EL (cell line): ENCODE measurements at regions not wholly inside any gene's neighbourhood (a gene's known extent, or its start where the extent isn't known, plus 50 kb on each side); places are given as distances from the start of the nearest gene placed in this dataset.
"Not testable (repeated sequence)": the region's sequence is repeated elsewhere in the genome, so short reads cannot be mapped to it uniquely, and the experiment has no call there.

ENCODE experiments used
- DNase-seq: peaks from one replicate; pipeline ENCODE4 v3.0.0-alpha.2; 2016

DNA sequence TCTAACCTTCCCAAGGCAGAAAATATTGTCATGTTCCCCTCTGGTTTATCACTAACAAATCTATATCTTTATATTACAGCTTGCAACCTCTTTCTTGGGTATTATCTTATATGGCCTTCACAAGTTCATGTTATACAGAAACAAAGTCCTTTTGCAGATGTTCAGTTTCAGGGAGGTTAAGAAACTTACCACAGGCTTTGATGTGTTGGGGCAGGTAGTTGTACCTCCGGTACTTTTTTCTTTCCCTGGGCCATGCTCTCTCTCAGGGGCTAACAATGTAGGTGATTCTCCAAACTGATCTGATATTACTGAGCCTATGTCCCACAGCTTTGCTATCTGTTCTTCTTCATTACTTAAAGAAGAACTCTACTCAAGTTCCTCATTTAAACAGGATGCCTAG lies 548.9 kb upstream of the SYT4 start:
- no peak for DNase-seq

DNA sequence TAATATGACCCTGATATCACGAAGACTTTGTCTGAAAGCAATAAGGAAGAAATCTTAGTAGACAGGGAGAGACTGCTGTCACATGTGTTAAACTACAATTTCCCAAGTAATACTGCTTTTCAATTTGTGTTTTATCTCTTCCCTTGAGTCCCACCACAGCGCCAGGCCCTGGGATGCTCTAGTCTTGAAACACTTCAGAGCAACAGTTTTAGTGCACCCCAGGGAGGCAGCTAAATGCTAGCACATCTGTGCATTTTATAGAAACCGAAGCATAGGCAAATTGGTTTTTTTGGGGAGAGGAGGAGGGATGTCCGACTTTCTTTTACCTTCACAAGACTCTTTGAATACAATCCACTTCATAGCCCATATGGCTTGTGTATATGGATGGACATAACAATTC lies 550.0 kb upstream of the SYT4 start:
- DNase-seq = no peak

DNA sequence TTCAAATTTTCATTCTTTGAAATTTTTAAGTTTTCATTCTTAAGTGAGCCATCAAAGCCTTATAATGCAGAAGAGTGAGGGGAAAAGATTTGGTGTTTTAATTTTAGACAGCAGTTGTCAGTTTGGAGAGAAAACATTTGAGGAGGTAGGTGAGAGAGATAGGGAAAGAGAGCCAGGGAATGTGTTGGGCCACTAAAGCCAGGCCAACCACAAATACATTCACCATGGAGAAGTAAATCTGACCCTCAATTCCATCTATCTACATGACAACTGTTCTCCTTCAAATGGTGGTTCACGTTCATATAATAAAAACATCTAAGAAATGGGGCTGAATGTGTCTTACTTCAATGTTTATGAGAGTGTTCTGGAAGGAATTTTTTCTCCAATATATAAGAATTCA lies 553.0 kb upstream of the SYT4 start:
- DNase-seq = no peak

DNA sequence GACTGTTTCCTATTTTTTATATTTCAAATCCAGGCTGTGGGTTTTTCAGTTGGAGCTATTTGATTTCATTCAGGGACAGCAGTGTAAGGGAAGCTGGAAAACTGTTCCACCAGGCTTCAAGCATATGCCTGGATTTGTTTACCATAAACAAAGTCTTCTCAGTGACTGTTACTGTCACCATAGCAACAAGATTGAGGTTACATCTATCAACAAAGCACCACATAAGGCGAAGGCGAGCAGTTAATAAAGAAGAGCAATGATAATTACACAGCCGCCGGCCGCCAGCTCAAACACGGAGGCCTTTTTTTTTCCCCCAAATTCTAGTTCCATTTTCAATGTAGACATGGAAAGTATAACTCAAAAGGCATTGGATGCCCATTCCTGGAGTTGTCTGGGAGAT lies 553.7 kb upstream of the SYT4 start:
- no peak for DNase-seq

DNA sequence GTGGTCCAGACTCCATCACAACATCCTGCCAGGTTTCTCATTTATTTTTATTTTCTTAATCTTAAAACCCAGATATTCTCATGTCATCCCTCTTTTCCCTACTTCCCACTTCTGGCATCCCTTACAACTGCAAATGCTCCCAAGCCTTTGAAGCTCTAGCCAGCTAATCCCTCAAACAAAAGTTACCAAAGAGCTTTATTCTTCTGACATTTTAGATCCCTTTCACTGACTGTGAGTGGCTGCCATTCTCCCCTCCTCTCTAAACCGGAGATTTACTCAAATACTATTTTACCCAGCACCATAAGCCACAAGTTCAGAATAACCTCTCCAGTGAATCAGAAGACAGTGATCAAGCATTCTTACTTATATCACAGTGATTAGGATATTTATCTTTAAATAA lies 569.0 kb upstream of the SYT4 start:
- no peak for DNase-seq

DNA sequence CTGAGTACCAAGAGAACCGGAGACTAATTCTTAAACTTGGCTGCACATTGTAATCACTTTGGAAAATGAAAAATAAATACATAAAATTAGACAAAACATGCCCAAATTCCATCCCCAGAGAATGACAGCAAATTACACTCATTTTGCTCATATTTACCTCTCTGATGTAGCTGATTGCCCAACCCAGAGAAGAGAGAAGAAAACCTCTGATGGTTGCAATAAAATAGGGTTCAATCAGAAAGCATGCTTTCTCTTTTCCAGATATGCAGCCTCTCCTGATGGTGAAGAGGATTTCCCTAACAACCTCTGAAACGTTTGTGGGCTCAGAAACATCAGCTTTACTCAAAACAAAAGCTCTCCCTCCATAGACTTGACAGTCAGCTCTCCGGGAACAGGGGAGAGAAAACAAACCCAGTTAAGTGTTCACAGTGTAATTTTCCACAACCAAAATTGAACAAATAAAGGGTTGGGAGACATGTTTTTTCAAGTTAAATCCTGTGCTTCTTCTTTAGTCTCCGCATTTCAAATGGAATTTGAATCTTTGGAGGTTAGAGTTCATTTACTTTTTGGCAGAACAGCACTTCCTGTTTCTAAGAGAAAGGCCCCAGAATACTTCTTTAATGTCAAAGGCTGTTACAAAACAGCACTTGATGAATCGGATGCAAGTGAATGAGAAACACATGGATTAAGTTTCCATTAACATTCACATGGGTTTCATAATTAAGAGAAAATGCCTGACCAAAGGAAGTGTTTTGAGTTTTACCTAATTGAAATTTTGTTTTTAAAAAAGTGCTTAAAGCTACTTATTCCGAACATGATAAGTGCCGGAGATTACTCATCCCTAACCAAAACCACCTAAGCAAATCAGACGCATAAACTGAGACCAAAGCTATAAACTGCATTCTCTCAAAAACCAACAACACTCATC lies 570.1 kb upstream of the SYT4 start:
- DNase-seq = peak; percentile 31

DNA sequence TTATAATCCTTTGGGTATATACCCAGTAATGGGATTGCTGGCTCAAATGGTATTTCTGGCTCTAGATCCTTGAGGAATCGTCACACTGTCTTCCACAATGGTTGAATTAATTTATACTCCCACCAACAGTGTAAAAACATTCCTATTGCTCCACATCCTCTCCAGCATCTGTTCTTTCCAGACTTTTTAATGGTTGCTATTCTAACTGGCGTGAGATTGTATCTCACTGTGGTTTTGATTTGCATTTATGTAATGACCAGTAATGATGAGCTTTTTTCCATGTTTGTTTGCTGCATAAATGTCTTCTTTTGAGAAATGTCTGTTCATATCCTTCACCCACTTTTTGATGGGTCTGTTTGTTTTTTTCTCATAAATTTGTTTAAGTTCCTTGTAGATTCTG lies 572.5 kb upstream of the SYT4 start:
- DNase-seq = not testable (repeated sequence)

DNA sequence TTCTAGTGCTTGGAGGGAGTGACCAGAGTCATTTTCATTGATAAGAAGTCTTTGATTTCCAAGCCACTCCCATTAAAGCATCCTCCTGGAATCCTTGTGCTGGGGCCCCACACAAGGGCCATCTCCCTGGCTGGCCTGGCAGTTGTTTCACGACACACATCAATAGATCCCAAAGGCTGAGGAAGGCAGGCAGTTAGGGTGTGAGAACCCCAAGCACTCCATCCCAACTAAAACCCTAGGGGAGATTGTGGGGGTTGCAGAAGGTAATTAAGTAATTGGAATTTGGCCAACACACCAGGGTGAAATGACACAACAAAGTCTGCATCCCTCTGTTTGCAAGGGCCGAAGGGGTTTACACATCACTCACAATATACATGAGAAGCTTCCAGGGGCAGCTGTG lies 578.1 kb upstream of the SYT4 start:
- DNase-seq = no peak

DNA sequence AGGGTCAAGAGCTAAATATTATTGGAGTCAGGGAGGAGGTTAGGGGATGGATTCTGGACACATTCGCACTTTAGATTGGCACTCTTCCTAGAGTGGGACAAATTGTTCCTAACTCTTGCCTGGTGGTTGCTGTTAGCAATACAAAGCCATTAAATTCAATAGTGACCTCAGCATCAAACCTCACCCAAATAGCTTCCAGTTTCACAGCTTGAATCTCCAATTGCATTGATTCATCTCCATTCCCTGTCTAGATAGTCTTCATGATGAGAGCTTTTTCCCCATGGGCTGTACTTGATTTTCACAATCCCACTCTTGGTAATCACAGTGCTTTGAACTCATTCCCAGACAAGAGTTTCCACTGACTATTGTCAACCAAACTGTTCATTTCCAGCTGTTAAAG lies 585.9 kb upstream of the SYT4 start:
- DNase-seq = no peak

DNA sequence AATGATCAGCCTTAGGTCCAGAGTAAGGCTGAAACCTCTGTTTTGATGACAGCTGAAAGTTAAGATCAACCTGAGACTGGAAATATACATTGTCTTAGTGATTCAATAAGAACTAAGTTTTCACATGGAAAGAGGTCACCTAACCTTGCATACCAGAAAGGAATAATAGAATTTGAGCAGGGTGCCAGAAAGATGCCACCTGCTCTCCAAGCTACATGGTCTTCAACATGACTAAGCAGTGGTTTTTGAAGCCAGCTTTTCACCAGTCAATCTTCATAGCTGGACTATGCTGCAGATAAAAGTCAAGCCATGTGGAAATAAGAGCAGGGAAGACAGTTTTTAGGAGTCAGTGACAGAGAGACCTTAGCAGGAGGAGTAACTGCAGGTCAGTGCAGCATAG lies 589.4 kb upstream of the SYT4 start:
- no peak for DNase-seq

DNA sequence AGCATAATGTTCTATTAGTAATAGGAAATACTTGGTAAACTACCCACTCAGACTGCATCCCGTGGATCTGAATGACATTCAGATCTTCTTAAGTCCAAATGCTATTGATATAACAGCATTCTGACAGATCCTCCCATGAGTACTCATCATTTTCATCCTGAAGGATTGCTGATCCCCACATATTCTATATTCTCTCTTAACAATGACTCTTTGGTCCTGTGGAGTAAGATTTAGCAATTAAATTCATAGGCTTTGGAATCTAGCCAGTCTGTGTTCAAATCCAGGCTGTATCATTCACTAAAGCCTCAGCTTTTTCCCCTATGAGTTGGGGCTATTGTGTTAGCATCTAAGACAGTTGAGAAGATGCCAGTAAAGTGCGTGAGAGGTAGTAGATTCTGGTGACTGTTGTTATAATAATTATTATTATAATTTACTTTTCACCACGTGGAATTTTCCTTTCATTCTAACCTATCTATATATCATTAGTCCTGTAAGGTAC lies 591.3 kb upstream of the SYT4 start:
- no peak for DNase-seq

DNA sequence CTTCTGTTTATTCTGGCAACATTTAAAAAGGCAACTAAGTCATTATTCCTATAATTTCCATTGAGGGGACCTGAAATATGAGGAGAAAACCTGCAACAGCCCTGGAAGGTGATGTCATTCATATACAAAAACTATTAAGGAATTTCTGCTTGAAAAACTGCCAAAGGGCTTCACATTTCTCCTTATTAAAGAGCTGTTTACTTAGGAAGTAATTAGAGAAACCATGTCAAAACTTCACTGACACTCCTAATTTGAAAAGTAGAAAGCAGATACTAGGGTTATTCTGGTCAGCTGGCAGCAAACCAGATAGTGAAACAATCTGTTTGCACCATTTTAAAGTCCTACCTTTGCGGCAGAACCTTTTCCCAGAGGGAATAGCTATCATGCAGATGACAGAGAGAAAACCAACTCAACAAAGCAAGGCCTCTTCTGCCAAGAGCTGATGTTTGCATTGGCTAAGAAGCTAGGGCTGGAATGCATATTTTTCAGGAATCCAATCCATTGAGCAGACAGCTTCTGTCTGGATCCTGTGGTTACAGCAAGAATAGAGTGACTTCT lies 592.2 kb upstream of the SYT4 start:
- DNase-seq = peak; percentile 13

DNA sequence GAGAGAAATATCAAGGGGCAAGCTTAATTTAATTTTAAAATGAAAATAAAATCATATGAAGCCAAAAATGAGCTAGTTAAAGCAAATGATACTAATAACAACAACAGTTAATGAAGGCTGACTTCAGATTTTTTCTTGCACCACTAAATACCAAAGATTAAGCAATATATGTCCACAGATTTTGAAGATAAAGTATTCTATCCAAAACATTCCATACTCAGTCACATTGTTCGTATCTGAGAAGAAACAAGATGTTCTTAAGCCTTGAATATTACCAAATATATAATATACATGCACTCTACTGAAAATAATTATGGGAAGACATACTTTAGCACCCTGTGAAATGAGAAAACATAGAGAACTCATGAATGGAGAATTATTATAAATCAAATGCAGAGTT lies 593.3 kb upstream of the SYT4 start:
- no peak for DNase-seq

DNA sequence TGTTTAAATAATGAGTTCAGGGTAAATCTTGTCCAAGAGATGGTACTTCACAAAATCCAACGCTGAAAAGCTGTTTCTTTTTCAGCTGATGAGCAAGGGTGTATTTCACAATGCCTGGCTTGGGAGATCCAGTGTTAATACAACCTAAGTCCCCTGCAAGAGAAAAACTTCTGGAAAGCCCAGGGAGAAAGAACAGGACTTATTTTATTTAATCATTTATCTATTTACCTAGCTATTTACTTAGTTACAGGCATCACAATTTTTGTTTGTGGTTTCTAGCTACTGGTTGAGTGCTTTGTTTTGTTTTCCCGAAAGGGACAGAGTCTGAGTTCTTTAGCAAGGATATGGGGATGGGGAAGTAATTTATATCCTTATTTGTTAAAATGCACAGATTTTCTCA lies 598.2 kb upstream of the SYT4 start:
- no peak for DNase-seq

DNA sequence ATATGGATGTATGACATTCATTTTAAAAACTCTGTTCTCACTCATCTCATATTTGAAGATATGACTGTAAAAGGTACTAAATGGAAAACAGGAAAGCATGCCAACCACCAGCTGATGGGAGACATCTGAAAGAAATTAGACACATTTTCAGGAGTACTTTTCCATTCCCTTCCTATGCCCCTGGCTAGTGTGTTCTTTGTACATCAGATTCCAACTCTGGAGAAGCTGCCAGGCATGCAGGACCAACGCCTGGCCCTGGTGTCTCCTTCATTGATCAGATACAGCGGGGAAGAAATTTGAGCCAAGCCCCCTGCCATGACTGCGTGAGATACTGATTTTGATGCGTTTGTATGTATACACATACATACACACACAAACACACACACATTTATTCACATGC lies 599.0 kb upstream of the SYT4 start:
- DNase-seq = no peak

DNA sequence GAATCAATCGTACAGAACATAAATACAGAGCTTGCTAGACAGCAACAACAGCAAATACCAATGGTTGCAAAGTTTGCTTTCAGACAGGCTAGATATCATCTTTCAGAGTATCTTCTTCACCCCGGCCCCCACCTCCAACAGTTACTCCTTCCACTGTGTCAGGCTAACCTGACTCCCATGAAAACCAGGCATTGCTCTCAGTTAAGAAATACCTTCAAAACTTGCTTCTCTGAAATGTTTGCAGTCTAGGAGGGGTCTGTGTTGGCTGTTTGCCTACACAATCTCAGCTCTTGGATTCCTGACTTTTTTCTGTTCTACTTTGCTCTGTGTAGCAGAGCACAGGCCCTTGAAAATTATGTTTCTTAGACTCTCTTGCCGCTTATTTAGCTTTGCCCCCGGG lies 599.5 kb upstream of the SYT4 start:
- no peak for DNase-seq

DNA sequence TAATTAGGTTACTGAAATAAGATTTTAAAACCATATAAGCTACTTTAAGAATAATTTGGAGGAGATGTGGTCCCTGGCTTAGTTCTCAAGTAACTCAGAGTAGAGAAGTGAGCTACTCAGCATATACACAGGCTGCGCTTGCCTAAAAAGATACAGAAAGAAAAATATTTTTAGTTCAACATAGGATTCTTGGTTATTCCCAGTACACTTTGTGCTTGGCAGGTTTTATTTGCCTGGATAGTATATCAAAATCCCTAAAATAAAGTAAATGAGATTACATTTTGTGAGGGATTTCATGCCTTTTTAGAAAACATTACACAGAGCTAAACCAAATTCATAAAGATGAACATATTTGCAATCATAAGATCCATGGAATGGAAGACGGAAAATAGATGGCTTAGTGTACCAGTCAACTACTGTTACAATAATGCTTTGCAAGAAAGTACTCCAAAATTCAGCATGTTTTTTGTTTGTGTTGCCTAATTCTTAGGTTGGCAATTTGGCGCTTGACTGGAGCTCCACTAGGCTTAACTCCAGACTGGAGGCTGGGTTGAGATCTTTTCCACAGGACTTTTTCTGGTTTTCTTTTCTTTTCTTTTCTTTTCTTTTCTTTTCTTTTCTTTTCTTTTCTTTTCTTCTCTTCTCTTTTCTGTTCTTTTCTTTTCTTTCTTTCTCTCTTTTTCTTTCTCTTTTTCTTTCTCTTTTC lies 600.5 kb upstream of the SYT4 start:
- DNase-seq = no peak

DNA sequence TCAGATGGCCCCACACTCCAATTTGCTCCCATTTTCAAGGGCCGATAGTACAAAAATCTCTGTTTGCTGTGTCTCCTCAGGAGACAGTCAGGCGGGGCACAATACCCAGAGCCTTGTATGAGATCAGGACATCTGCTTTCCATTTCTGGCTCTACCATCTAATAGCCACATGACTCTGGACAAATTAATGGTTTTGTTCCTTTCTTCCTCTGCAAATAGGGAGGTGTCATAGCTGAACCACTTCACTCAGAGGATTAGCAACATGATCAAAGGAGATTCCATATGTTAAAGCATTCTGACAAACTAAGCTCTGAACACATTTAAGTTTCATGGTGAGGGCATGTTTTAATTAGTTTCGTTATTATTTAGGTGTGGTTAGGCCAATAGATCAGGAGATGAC lies 602.1 kb upstream of the SYT4 start:
- no peak for DNase-seq

DNA sequence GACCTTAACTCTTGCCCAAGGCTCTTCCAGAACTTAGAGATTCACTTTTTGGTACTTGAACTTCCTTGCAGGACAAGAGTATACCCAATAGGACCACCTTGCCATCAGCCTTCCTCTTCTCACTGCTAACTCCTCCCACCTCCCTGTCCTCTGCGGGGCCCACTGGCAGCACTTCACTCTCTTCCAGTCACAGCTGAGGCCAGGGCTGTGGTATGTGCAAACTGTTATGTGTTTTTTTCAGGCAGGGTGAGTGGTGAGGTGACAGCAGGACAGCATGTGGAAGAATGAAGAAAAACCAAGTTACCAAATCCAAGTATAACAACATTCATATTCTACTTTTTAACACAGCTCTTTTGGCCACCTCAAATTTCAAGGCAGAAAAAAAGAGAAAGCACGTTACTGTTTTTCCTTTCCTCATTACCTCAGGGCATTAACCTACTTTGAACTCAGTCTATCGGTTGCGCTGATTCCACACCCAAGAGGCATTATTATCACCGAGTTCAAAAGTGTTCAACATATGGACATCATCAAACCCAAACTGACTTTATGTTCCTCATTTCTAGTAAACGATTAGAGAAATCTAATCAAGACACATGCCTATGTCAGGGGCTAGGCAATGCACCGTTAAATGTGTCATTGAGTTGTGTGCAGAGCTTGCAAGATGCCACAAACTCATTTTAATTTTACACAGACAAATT lies 605.2 kb upstream of the SYT4 start:
- DNase-seq = no peak

DNA sequence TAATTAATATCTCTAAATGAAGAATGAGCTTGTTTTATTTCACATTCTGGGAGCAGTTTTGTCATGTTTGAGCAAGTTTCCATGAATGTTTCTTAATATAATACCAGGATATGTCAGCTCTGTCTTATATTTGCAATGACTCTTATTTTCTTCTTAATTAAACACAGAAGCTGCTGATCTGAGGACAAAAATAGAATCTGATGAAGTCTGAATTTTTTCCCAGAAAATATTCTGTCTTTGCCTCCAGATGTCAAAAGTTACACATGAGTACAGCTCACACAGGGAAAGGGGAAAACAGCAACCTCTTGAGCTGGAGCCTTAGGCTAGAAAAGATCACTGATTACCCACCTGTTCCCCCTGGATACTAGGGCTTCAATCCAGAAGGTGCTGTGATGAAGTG lies 606.6 kb upstream of the SYT4 start:
- DNase-seq = no peak

DNA sequence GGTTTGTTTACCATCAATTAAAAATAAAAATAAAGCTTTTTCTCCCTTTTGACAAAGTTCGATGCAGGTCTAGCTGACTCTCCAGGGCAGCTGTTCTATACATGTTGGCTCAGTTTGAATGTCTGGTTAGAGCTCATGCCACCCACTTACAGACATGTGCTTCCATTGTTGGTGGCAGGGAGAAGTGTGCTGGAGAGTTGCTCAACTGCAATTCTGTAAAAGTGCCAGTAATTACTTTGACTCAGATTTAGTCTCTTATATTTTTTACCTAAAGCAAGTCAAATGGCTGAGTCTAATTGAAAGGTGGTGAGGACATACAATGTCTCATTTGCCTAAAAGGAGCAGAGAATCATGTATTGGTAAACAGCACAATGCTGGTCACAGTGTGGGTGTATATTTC lies 609.1 kb upstream of the SYT4 start:
- DNase-seq = no peak

DNA sequence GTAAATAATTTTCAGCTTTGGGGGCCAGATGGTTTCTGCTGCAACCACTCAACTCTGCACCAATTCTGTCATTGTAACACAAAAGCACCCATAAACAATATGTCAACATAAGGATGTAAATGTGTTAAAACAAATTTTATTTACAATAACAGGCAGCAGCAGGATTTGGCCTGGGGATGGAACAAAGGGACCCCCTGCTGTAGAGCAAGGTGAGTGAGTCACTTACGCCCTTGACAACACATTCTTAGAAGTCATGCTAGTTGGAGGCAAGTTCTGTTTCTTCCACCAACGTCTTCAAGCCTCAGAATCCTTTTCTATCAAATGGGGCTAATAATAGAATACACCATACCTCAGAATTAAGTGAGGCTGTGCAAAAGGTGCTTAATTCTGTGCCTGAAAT lies 610.2 kb upstream of the SYT4 start:
- no peak for DNase-seq

DNA sequence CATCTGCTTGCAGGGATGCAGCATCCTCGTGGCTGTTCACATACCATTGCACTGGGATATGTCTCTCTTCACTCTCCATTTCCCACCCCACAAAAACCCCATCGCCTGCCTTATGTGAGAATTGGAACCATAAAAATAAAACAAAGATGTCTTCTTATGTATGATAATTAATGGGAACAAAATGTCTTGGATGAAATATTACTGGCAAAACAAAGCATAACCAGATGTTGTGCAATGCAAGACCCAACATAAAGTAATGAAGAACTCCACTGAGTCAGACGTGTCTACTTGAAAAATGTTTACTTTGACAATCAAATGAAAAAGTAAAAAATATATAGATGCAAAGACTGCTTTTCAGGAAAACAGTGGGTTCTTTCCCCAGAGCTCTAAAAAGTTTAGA lies 611.3 kb upstream of the SYT4 start:
- DNase-seq = no peak
